Right cardiac atrium (tissue), 5 donors: ENCODE measurements at regions not wholly inside any gene's neighbourhood (a gene's known extent, or its start where the extent isn't known, plus 50 kb on each side); places are given as distances from the start of the nearest gene placed in this dataset.
"Not testable (repeated sequence)": the region's sequence is repeated elsewhere in the genome, so short reads cannot be mapped to it uniquely, and the experiment has no call there.

ENCODE experiments used
- ATAC-seq, 2 donors: fragments of 200-7000 bp; cut with Tn5 transposase; one replicate each; pipeline versions ENCODE4 v1.8.0 to v1.9.1; 2020; ENCODE audit warnings: moderate library complexity in 2 of 2, mild to moderate bottlenecking in 1 of 2
- DNase-seq, 3 donors: peaks; one replicate each; pipeline ENCODE4 v3.0.0-alpha.2; 2020
- H3K27ac ChIP-seq: one replicate; pipeline ENCODE4 v1.5.1; 2013; ENCODE audit warnings: mild to moderate bottlenecking, low read length, control low read depth, moderate library complexity
- H3K27me3 ChIP-seq: one replicate; pipeline ENCODE4 v1.6.1; 2013; ENCODE audit not compliant: control insufficient read depth, insufficient read depth
- H3K4me1 ChIP-seq: one replicate; pipeline ENCODE4 v1.6.1; 2013; ENCODE audit warnings: low read length; ENCODE audit not compliant: control insufficient read depth, insufficient read depth
- H3K4me3 ChIP-seq: one replicate; pipeline ENCODE4 v1.5.1; 2013; ENCODE audit warnings: low read length, control low read depth
- H3K9me3 ChIP-seq: one replicate; pipeline ENCODE4 v1.6.1; 2013; ENCODE audit warnings: low read length; ENCODE audit not compliant: control insufficient read depth
- WGBS: extraction: QIAGEN DNeasy Blood & Tissue Kit; methylation state at CpG from one replicate; pipeline ENCODE4 v1.1.7; 2013; 5-methylcytosine and 5-hydroxymethylcytosine counted together
- intact Hi-C, 4 donors: fragments of 100-400 bp; cut with DNase I; formaldehyde crosslinking; loops; one replicate each; pipeline versions ENCODE4 v1.11.0 to v1.14.0; 2022 to 2023
- donor health status: healthy with polysubstance abuse.
- donor health status: DM: no; HTN: yes; CAD: no.
- donor health status: DM: no; HTN: no; CAD: no.
- donor health status: DM: no; HTN: yes; CAD: no; lungs with severe emphysema.
- donor health status: DM: yes; HTN: yes; CAD: no.

DNA sequence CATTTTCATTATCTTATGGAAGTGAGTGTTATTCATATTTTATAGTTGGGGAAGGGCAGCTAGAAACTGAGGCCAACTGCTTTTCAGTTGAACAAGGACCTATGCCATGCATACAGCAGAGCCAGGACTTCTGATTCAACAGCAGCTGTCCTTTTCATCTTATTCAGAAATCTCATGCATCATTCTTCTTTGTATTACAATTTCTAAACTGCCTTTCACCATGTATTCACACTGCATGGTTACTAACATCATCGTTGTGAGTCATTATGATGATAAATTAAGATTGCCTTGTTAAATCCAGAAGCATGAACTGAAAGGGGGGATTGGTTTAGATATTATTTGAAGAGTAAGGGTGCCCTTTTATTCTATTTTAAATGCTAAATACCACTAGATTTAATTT is 1470.1 kb upstream of the GOT2 start:
- 47% methylated on average over 1 of the region's 1 CpG for WGBS
- Histone ChIP-seq H3K4me1 (no peaks in the 10 kb centered on the region), H3K27me3 (no peaks in the 10 kb centered on the region), H3K9me3 (no peaks in the 10 kb centered on the region), H3K4me3 (no peak overlapping the region), H3K27ac (no peak overlapping the region)
- intact Hi-C loops, result no loop called here
- DNase-seq (no peak), ATAC-seq (no peak)

DNA sequence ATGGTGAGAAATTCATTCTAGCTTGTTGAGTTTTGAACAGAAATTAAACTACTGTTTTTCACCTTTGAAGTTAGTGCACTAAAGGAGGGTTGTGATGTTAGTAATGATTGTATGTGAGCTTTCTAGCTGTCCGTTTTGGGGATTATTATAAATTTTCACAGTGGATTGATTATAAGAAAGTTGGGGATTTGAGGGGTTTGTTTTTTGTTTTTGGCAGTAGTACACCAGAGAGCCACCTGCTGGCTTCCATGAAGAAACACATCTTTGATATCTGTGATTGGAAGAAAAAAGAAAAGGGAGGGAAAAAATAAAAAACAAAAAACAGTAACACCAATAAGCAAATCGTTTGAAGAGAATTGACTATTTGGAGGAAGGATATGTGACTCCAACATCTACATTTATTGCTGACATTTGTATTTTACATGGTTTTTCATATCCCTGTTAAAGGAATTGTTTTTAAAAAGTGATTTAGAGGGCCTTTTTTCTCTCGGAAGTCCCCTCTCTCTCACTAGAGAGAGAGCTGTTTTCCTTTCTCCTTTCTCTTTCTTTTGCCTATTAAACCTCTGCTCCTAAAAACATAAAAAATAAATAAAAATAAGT is 1469.5 kb upstream of the GOT2 start:
- intact Hi-C loops, result no loop called here
- no peak for ATAC-seq

DNA sequence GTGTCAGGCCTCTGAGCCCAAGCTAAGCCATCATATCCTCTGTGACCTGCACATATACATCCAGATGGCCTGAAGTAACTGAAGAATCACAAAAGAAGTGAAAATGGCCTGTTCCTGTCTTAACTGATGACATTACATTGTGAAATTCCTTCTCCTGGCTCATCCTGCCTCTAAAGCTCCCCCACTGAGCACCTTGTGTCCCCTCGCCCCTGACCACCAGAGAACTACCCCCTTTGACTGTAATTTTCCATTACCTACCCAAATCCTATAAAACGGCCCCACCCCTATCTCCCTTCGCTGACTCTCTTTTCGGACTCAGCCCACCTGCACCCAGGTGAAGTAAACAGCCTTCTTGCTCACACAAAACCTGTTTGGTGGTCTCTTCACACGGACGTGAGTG is 1466.6 kb upstream of the GOT2 start:
- H3K27me3 ChIP-seq, H3K27ac ChIP-seq, H3K4me1 ChIP-seq, ATAC-seq, H3K9me3 ChIP-seq, intact Hi-C loops, H3K4me3 ChIP-seq, DNase-seq: not testable (repeated sequence)
- WGBS, result 86% methylated on average over 6 of the region's 6 CpGs

More for the DNA sequence above, 1469.5 kb upstream of the GOT2 start:
- Histone ChIP-seq H3K9me3 (no peaks in the 10 kb centered on the region), H3K4me3 (no peak overlapping the region), H3K27ac (no peak overlapping the region), H3K27me3 (no peaks in the 10 kb centered on the region), H3K4me1 (no peaks in the 10 kb centered on the region)
- no peak for DNase-seq
- WGBS, result 25% methylated on average over 3 of the region's 3 CpGs

DNA sequence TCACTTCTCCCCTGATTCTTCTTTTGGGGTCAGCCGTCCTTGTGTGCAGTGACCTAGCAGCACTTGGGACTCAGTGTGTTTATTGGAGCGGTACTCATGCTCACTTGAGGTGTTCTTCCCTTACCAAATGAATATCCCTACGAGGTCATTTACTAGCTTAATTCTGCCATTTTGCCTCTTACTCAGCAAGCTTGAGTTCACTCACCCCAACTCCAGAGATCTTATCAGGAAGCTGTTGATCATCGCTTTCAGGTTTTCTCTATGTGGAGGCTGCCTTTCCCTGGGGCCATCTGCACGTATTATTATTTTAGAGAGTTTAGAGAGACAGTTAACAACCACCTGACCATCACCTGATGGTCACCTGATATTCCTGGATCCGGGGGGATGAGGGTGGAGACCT is 1466.0 kb upstream of the GOT2 start:
- no peaks in the 10 kb centered on the region for H3K27me3 ChIP-seq
- H3K4me3 ChIP-seq, result no peak overlapping the region
- intact Hi-C loops, result no loop called here
- H3K9me3 ChIP-seq, result no peaks in the 10 kb centered on the region
- DNase-seq (no peak), ATAC-seq (no peak)
- no peak overlapping the region for H3K27ac ChIP-seq
- H3K4me1 ChIP-seq, result no peaks in the 10 kb centered on the region
- 86% methylated on average over 6 of the region's 6 CpGs for WGBS

DNA sequence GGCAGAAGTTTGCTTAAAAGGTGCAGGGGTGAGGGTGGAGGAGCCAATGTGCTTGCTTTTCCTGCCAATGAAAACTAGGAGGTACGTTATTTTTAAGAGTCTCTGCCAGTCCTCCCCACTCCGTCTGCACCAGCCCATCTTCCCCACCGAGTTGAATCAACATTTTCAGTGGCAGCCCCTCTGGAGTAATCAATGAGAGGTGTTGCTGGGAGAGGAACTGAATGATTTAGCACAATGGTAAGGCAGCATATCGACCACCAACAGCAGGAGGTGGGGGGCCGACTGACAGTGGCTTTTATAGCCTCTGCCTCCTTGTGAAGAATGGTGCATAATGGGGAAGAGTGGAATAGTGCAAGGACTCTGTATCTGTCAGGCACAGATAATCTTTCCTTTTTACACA is 1465.0 kb upstream of the GOT2 start:
- ATAC-seq (no peak), DNase-seq (no peak)
- Histone ChIP-seq H3K4me1 (no peaks in the 10 kb centered on the region), H3K9me3 (no peaks in the 10 kb centered on the region), H3K4me3 (no peak overlapping the region), H3K27ac (no peak overlapping the region), H3K27me3 (no peaks in the 10 kb centered on the region)
- intact Hi-C loops, result no loop called here
- WGBS, result 38% methylated on average over 5 of the region's 5 CpGs

DNA sequence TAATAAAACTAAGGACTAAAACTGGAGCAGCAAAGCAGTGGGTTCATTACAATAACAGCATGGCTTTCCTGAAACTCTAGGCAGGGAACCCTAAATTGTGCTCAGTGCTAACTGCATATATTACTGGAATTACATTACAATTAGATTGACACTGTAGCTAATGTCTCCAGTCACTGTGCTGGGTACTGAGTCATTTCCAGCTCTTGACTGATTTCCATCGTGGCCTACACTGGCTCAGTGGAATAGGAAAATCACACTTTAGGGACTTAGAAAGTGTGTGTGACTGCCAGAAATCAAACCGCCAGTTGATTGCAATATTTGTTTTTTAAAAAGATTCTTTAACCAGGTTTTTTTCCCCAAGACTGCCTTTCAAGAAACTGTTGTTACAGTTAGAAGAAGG is 1447.4 kb upstream of the GOT2 start:
- intact Hi-C loops, result no loop called here
- Histone ChIP-seq H3K4me3 (no peak overlapping the region), H3K27ac (no peak overlapping the region), H3K27me3 (no peaks in the 10 kb centered on the region), H3K9me3 (no peaks in the 10 kb centered on the region), H3K4me1 (no peaks in the 10 kb centered on the region)
- ATAC-seq (no peak), DNase-seq (no peak)
- 43% methylated on average over 2 of the region's 2 CpGs for WGBS

DNA sequence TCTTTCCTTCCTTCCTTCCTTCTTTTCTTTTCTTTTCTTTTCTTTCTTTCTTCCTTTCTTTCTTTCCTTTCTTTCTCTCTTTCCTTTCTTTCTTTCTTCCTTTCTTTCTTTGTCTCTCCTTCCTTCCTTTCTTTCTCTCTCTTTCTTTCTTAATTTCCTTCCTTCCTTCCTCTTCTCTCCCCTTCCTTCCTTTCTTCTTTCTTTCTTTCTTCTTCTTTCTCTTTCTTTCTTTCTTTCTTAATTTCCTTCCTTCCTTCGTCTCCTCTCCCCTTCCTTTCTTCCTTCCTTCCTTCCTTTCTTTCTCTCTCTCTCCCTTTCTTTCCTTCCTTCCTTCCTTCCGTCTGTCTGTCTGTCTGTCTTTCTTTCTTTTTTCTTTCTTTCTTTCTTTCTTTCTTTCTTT is 1446.5 kb upstream of the GOT2 start:
- Histone ChIP-seq H3K27ac (no peak overlapping the region), H3K4me3 (no peak overlapping the region), H3K27me3 (no peaks in the 10 kb centered on the region), H3K9me3 (no peaks in the 10 kb centered on the region), H3K4me1 (no peaks in the 10 kb centered on the region)
- intact Hi-C loops, result no loop called here
- DNase-seq, result no peak
- ATAC-seq, result no peak
- 77% methylated on average over 2 of the region's 2 CpGs for WGBS

DNA sequence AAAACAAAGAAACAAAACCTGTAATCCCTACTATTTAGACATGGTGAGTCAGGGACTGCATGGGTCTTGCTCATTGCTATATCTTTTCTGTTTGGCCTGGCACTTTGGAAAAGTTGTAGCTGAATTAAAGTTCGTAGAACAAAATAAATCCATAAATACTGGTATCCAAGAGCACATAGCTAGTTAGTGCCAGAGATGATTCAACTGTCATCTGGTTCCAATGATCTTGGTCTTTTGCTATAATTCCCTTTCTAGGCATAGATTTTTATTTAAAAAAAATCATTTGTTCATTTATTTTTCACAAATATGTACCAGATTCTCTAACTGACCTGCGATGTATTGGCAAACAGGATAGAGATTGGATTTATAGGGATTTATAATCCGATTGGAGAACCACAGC is 1436.1 kb upstream of the GOT2 start:
- Histone ChIP-seq H3K27me3 (no peaks in the 10 kb centered on the region), H3K9me3 (no peaks in the 10 kb centered on the region), H3K27ac (no peak overlapping the region), H3K4me3 (no peak overlapping the region), H3K4me1 (no peaks in the 10 kb centered on the region)
- 63% methylated on average over 3 of the region's 3 CpGs for WGBS
- DNase-seq (no peak), ATAC-seq (no peak)
- intact Hi-C loops, result no loop called here

DNA sequence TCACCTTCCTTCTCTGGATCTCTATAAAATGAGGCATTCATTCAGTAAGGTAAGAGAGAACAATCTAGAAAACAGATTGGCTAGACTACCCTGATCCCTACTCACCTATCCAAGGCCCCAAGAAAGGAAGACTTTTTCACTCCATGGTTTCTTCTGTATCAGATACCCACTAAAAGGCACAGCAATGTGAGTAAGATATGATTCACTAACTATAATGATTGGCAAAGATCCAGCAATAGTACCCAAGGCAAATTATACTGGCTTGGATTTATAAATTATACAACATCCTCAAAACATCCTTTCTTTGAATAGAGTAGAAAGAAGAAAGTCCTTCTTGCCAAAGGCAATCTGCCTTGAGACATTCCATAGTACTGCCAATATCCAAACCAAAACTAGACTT is 1432.0 kb upstream of the GOT2 start:
- H3K4me1 ChIP-seq, result no peaks in the 10 kb centered on the region
- H3K4me3 ChIP-seq, result no peak overlapping the region
- no peaks in the 10 kb centered on the region for H3K9me3 ChIP-seq
- no peak for DNase-seq
- no peak for ATAC-seq
- intact Hi-C loops, result no loop called here
- H3K27ac ChIP-seq, result no peak overlapping the region
- H3K27me3 ChIP-seq, result no peaks in the 10 kb centered on the region

DNA sequence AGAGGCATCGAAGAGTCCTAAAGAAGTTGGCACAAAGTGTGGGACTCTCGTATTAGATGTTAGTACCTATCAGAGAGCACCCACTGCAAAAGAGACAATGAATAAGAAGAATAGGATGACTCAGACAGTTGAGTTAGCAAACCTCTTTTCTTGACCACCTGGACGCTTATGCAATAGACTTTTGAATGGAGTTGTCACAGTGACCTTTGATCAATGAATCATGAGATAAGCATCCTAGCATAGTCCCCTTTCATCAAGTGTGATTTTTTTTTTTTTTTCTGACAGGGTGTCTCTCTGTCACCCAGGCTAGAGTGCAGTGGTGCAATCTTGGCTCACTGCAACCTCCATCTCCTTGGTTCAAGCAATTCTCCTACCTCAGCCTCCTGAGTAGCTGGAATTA is 1417.9 kb upstream of the GOT2 start:
- DNase-seq (no peak), ATAC-seq (no peak)

DNA sequence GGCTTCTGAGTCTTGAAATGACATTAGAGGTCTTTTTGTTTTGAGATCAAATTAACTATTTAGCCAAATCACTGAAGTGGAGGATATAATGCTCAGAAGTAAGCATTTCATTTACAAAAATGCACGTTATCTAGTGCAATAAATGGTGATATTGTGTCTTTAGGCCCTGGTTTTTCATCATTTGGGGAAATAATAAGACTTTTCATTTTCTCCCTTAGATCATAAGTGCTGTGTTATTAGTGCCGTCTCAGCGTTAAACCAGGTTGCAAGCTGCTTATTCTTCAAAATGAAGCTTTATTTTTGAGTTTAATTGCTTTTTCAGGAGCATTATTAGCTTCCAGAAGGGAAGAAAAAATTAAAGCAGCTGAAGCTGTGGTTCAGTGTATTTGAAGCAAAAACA is 1416.8 kb upstream of the GOT2 start:
- no peak overlapping the region for H3K4me3 ChIP-seq
- 79% methylated on average over 3 of the region's 3 CpGs for WGBS
- intact Hi-C loops, result no loop called here
- H3K4me1 ChIP-seq, result no peaks in the 10 kb centered on the region
- ATAC-seq, result no peak
- no peak for DNase-seq
- no peaks in the 10 kb centered on the region for H3K9me3 ChIP-seq
- H3K27ac ChIP-seq, result no peak overlapping the region
- no peaks in the 10 kb centered on the region for H3K27me3 ChIP-seq

More for the DNA sequence above, 1417.9 kb upstream of the GOT2 start:
- no peaks in the 10 kb centered on the region for H3K9me3 ChIP-seq
- intact Hi-C loops, result no loop called here
- 88% methylated on average over 3 of the region's 3 CpGs for WGBS
- H3K4me3 ChIP-seq, result no peak overlapping the region
- no peak overlapping the region for H3K27ac ChIP-seq
- H3K27me3 ChIP-seq, result no peaks in the 10 kb centered on the region
- H3K4me1 ChIP-seq, result no peaks in the 10 kb centered on the region

DNA sequence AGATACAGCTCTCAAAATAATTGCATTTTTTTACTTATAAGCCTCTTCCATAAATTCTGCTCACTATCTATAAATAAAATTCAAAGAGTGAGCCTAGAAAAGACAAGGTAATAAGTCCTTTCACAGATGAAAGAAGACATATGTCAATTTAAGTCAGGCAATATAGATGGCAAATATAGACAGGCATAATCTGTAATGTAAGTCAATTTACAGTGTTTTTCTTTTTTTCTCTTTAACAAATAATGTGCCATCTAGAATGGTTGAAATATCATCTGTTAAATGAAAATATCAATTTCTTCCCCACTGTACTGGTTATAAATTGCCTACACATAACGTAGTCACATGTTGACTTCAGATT is 1409.2 kb upstream of the GOT2 start:
- intact Hi-C loops, result no loop called here
- Histone ChIP-seq H3K27ac (no peak overlapping the region), H3K4me1 (no peaks in the 10 kb centered on the region), H3K4me3 (no peak overlapping the region), H3K9me3 (no peaks in the 10 kb centered on the region), H3K27me3 (no peaks in the 10 kb centered on the region)
- DNase-seq (no peak), ATAC-seq (no peak)
- 88% methylated on average over 1 of the region's 1 CpG for WGBS
